IMR-90 (cell line): ENCODE measurements at regions not wholly inside any gene's neighbourhood (a gene's known extent, or its start where the extent isn't known, plus 50 kb on each side); places are given as distances from the start of the nearest gene placed in this dataset.
A peak's percentile ranks its signal among the peaks of the same experiment; 100 is the strongest.

Source experiments
- ATAC-seq: fragments of 200-7000 bp; cut with Tn5 transposase; 2 replicates; pipeline ENCODE4 v1.9.1; 2020; ENCODE audit warnings: low read depth, mild to moderate bottlenecking, moderate library complexity
- BruUV-seq: library from RNA; stranded (reverse); fragments of 400-500 nt; replicated peaks from 2 replicates; lab custom pipeline; 2021; lab: Mats Ljungman, UMichigan
- CTCF ChIA-PET: fragments of 300-600 bp; formaldehyde crosslinking; extraction: SDS; loops from one replicate; lab custom pipeline; 2021; ENCODE audit warnings: antibody characterized with exemption; lab: Yijun Ruan, JAX
- POLR2A ChIA-PET: fragments of 300-600 bp; sonication (Branson Sonifier 250); formaldehyde crosslinking; loops from one replicate; lab custom pipeline; 2022; ENCODE audit warnings: antibody characterized with exemption; ENCODE audit not compliant: unreplicated experiment; lab: Charles Lee
- DNase-seq: peaks from one replicate; pipeline ENCODE4 v3.0.0; 2013
- H2AFZ ChIP-seq: replicated peaks from 2 replicates; pipeline ENCODE3; 2013; ENCODE audit warnings: low read length, mild to moderate bottlenecking; ENCODE audit not compliant: poor library complexity
- H2AK5ac ChIP-seq: 2 replicates; pipeline ENCODE4 v1.6.1; 2013; ENCODE audit warnings: low read depth, low read length, inconsistent platforms
- H2AK9ac ChIP-seq: replicated peaks from 2 replicates; pipeline ENCODE3; 2013; ENCODE audit warnings: mild to moderate bottlenecking, low read depth, low read length, moderate library complexity; ENCODE audit not compliant: poor library complexity
- H2BK120ac ChIP-seq: 2 replicates; pipeline ENCODE4 v1.6.1; 2013; ENCODE audit warnings: low read depth, low read length, inconsistent platforms
- H2BK15ac ChIP-seq: 3 replicates; pipeline ENCODE4 v1.6.1; 2013; ENCODE audit warnings: low read depth, low read length, inconsistent platforms
- H2BK20ac ChIP-seq: 2 replicates; pipeline ENCODE4 v1.6.1; 2013; ENCODE audit warnings: low read depth, mild to moderate bottlenecking, inconsistent platforms, low read length, moderate library complexity
- H2BK5ac ChIP-seq: 2 replicates; pipeline ENCODE4 v1.6.1; 2013; ENCODE audit warnings: mild to moderate bottlenecking, low read depth, low read length, inconsistent platforms; ENCODE audit not compliant: poor library complexity, severe bottlenecking
- H3K14ac ChIP-seq: replicated peaks from 2 replicates; pipeline ENCODE4 v1.6.1; 2013; ENCODE audit warnings: low read depth, low read length, inconsistent platforms
- H3K18ac ChIP-seq: 2 replicates; pipeline ENCODE4 v1.6.1; 2013; ENCODE audit warnings: low read depth, low read length, control low read depth
- H3K23ac ChIP-seq: 2 replicates; pipeline ENCODE4 v1.6.1; 2013; ENCODE audit warnings: low read depth, low read length, inconsistent platforms
- H3K27ac ChIP-seq: 2 replicates; pipeline ENCODE4 v1.5.1; 2013; ENCODE audit warnings: mild to moderate bottlenecking, control low read depth, low read length; ENCODE audit not compliant: insufficient read depth
- H3K27me3 ChIP-seq: 2 replicates; pipeline ENCODE4 v1.6.1; 2013; ENCODE audit warnings: low read length; ENCODE audit not compliant: control insufficient read depth, insufficient read depth
- H3K36me3 ChIP-seq: 2 replicates; pipeline ENCODE4 v1.6.1; 2013; ENCODE audit warnings: low read length, mixed read lengths; ENCODE audit not compliant: control insufficient read depth, insufficient read depth
- H3K4ac ChIP-seq: 2 replicates; pipeline ENCODE4 v1.6.1; 2013; ENCODE audit warnings: low read depth, low read length, inconsistent platforms
- H3K4me1 ChIP-seq: 2 replicates; pipeline ENCODE4 v1.6.1; 2013; ENCODE audit warnings: low read length, mixed read lengths; ENCODE audit not compliant: control insufficient read depth, insufficient read depth
- H3K4me2 ChIP-seq: 2 replicates; pipeline ENCODE4 v1.6.1; 2013; ENCODE audit warnings: low read depth, mild to moderate bottlenecking, control low read depth, low read length, moderate library complexity
- H3K4me3 ChIP-seq: 2 replicates; pipeline ENCODE4 v1.5.1; 2013; ENCODE audit warnings: low read depth, mild to moderate bottlenecking, control low read depth, low read length, moderate library complexity; ENCODE audit not compliant: insufficient read depth
- H3K56ac ChIP-seq: 2 replicates; pipeline ENCODE4 v1.6.1; 2013; ENCODE audit warnings: low read length, inconsistent platforms; ENCODE audit not compliant: insufficient read depth; ENCODE audit errors: extremely low read depth
- H3K79me1 ChIP-seq, 2 experiments: 2 replicates each; pipeline ENCODE4 v1.6.1; 2013; ENCODE audit warnings: low read length in 2 of 2, inconsistent platforms in 1 of 2, low read depth in 1 of 2
- H3K9ac ChIP-seq: 2 replicates; pipeline ENCODE4 v1.6.1; 2013; ENCODE audit warnings: low read depth, low read length, control low read depth
- H3K9me1 ChIP-seq: 2 replicates; pipeline ENCODE4 v1.6.1; 2013; ENCODE audit warnings: low read length, inconsistent platforms; ENCODE audit not compliant: insufficient read depth
- H3K9me3 ChIP-seq: 2 replicates; pipeline ENCODE4 v1.6.1; 2013; ENCODE audit warnings: low read length; ENCODE audit not compliant: control insufficient read depth, insufficient read depth
- H4K20me1 ChIP-seq: 2 replicates; pipeline ENCODE4 v1.6.1; 2013; ENCODE audit warnings: low read length, inconsistent platforms; ENCODE audit not compliant: insufficient read depth
- H4K5ac ChIP-seq: 2 replicates; pipeline ENCODE4 v1.6.1; 2013; ENCODE audit warnings: mild to moderate bottlenecking, low read depth, low read length, control low read depth
- H4K8ac ChIP-seq, 2 experiments: 2 replicates each; pipeline ENCODE4 v1.6.1; 2013; ENCODE audit warnings: low read depth in 2 of 2, low read length in 2 of 2, control low read depth in 1 of 2, inconsistent platforms in 1 of 2
- H4K91ac ChIP-seq: 2 replicates; pipeline ENCODE4 v1.6.1; 2013; ENCODE audit warnings: low read depth, low read length, inconsistent platforms; ENCODE audit not compliant: insufficient read depth
- BHLHE40 ChIP-seq: fragments of 150-350 bp; IDR thresholded peaks from 2 replicates; pipeline ENCODE4 v1.6.1; 2016; ENCODE audit warnings: mild to moderate bottlenecking, low read depth, low read length
- CEBPB ChIP-seq: IDR thresholded peaks from 2 replicates; pipeline ENCODE4 v1.6.1; 2012; ENCODE audit warnings: low read depth, low read length, improper control_type of control experiment
- CHD1 ChIP-seq: IDR thresholded peaks from 2 replicates; pipeline ENCODE4 v1.6.1; 2012; ENCODE audit warnings: low read depth, low read length, improper control_type of control experiment
- FOS ChIP-seq: fragments of 150-350 bp; IDR thresholded peaks from 2 replicates; pipeline ENCODE4 v1.6.1; 2016; ENCODE audit warnings: low read depth, low read length
- MAFK ChIP-seq: IDR thresholded peaks from 2 replicates; pipeline ENCODE4 v1.6.1; 2012; ENCODE audit warnings: low read depth, low read length, improper control_type of control experiment
- MAZ ChIP-seq: IDR thresholded peaks from 2 replicates; pipeline ENCODE4 v1.6.1; 2012; ENCODE audit warnings: low read depth, mild to moderate bottlenecking, low read length, improper control_type of control experiment, moderate library complexity, borderline replicate concordance
- MXI1 ChIP-seq: IDR thresholded peaks from 2 replicates; pipeline ENCODE4 v1.6.1; 2012; ENCODE audit warnings: low read depth, mild to moderate bottlenecking, low read length, moderate library complexity, borderline replicate concordance
- NFE2L2 ChIP-seq: fragments of 150-350 bp; IDR thresholded peaks from 2 replicates; pipeline ENCODE4 v1.6.1; 2016; ENCODE audit warnings: low read depth, mild to moderate bottlenecking, low read length
- POLR2A ChIP-seq: IDR thresholded peaks from 2 replicates; pipeline ENCODE4 v1.6.1; 2012; ENCODE audit warnings: mild to moderate bottlenecking, low read depth, low read length
- RAD21 ChIP-seq: IDR thresholded peaks from 2 replicates; pipeline ENCODE4 v1.6.1; 2012; ENCODE audit warnings: low read length, improper control_type of control experiment
- RCOR1 ChIP-seq: IDR thresholded peaks from 2 replicates; pipeline ENCODE4 v1.6.1; 2012; ENCODE audit warnings: mild to moderate bottlenecking, low read length, improper control_type of control experiment; ENCODE audit not compliant: insufficient replicate concordance
- RFX5 ChIP-seq: IDR thresholded peaks from 2 replicates; pipeline ENCODE4 v1.8.0; 2012; ENCODE audit warnings: low read depth, mild to moderate bottlenecking, low read length, moderate library complexity
- SMC3 ChIP-seq: fragments of 150-350 bp; IDR thresholded peaks from 2 replicates; pipeline ENCODE4 v1.6.1; 2016; ENCODE audit warnings: low read depth, mild to moderate bottlenecking, antibody characterized with exemption, low read length, moderate library complexity
- WGBS, 2 experiments: methylation state at CpG; one replicate each; pipeline versions ENCODE4 v1.1.5 to v1.1.7; 2013; ENCODE audit warnings: missing lambda C conversion rate in 2 of 2; ENCODE audit not compliant: insufficient read length in 1 of 2; ENCODE audit errors: extremely low coverage in 2 of 2; 5-methylcytosine and 5-hydroxymethylcytosine counted together
- dilution Hi-C: fragments of 300-500 bp; cut with HindIII; formaldehyde crosslinking; loops from one replicate; pipeline ENCODE4 v1.14.3; 2018; ENCODE audit warnings: low sequenced_read_pairs; ENCODE audit not compliant: unreplicated experiment
- in situ Hi-C: fragments of 300-500 bp; cut with MboI; formaldehyde crosslinking; loops from 3 replicates; pipeline ENCODE4 v1.14.3; 2019; ENCODE audit warnings: low sequenced_read_pairs, inconsistent platforms, mixed read lengths
- intact Hi-C: fragments of 100-400 bp; cut with micrococcal nuclease; formaldehyde crosslinking; loops from 2 replicates; pipeline ENCODE4 v1.10.0; 2022
- TF ChIP-seq, protein P1 (sequence below): fragments of 150-350 bp; IDR thresholded peaks from 2 replicates; pipeline ENCODE4 v1.6.1; 2016; ENCODE audit warnings: low read depth, mild to moderate bottlenecking, low read length, moderate library complexity, borderline replicate concordance
- TF ChIP-seq, protein P2 (sequence below): conservative IDR thresholded peaks from 2 replicates; pipeline ENCODE4 v1.5.1; 2012; ENCODE audit warnings: mild to moderate bottlenecking, low read depth, low read length, improper control_type of control experiment
- TF ChIP-seq, protein P3 (sequence below): fragments of 150-350 bp; IDR thresholded peaks from 2 replicates; pipeline ENCODE4 v1.6.1; 2017; ENCODE audit warnings: mild to moderate bottlenecking, antibody characterized with exemption, low read length, low read depth

DNA sequence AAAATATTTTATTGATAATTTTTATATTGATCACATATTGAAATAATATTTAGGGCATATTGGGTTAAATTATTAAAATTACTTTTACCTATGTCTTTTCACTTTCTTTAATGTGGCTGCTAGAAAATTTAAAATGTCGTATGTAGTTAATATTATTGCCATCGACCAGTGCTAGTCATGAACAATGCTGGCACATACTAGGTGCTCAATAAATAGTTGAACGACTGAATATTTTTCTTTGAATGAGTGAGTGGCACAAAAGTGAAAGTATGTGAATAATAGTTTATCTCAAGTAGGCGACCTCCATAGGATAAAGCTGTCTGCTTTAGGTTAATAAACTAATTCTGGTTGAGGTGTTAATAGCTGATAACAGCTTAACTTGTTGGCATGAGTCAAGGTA lies 150.8 kb upstream of the FGGY start:
- no peak overlapping the region; the same call in 1 of the 2 replicates for H2BK120ac ChIP-seq
- H3K36me3 ChIP-seq: no peaks in the 10 kb centered on the region
- no peak overlapping the region; the same call in 1 of the 2 replicates for H3K23ac ChIP-seq
- H3K4ac ChIP-seq: no peak overlapping the region; the same call in 1 of the 2 replicates
- intact Hi-C loops: loop anchor here (10.0 kb wide), 1 partner anchor 131 kb away; no protein-coding TSS in a partner anchor
- H3K9me3 ChIP-seq: no peaks in the 10 kb centered on the region
- H2BK5ac ChIP-seq: no peak overlapping the region
- no peak overlapping the region for H3K27ac ChIP-seq
- ChIA-PET POLR2A (no interaction called here), CTCF (interaction anchor here (0.7 to 1.4 kb wide), 2 partner anchors 103 to 331 kb away, joined by 3 read pairs; no protein-coding TSS in a partner anchor)
- in situ Hi-C loops: loop anchor here (10.0 kb wide), 1 partner anchor 331 kb away; no protein-coding TSS in a partner anchor
- peaks cover 11% of the 10 kb centered on the region for H3K9me1 ChIP-seq
- ATAC-seq (no peak), DNase-seq (no peak)
- H3K56ac ChIP-seq: no peak overlapping the region
- H3K27me3 ChIP-seq: no peaks in the 10 kb centered on the region
- TF ChIP-seq RCOR1: no peak
- no peak for TF ChIP-seq RAD21
- TF ChIP-seq MAFK: no peak
- TF ChIP-seq, protein P1, sequence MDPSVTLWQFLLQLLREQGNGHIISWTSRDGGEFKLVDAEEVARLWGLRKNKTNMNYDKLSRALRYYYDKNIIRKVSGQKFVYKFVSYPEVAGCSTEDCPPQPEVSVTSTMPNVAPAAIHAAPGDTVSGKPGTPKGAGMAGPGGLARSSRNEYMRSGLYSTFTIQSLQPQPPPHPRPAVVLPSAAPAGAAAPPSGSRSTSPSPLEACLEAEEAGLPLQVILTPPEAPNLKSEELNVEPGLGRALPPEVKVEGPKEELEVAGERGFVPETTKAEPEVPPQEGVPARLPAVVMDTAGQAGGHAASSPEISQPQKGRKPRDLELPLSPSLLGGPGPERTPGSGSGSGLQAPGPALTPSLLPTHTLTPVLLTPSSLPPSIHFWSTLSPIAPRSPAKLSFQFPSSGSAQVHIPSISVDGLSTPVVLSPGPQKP: no peak
- TF ChIP-seq RFX5: no peak
- TF ChIP-seq, protein P2, sequence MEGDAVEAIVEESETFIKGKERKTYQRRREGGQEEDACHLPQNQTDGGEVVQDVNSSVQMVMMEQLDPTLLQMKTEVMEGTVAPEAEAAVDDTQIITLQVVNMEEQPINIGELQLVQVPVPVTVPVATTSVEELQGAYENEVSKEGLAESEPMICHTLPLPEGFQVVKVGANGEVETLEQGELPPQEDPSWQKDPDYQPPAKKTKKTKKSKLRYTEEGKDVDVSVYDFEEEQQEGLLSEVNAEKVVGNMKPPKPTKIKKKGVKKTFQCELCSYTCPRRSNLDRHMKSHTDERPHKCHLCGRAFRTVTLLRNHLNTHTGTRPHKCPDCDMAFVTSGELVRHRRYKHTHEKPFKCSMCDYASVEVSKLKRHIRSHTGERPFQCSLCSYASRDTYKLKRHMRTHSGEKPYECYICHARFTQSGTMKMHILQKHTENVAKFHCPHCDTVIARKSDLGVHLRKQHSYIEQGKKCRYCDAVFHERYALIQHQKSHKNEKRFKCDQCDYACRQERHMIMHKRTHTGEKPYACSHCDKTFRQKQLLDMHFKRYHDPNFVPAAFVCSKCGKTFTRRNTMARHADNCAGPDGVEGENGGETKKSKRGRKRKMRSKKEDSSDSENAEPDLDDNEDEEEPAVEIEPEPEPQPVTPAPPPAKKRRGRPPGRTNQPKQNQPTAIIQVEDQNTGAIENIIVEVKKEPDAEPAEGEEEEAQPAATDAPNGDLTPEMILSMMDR: no peak
- TF ChIP-seq NFE2L2: no peak
- no peak for TF ChIP-seq CHD1
- TF ChIP-seq, protein P3, sequence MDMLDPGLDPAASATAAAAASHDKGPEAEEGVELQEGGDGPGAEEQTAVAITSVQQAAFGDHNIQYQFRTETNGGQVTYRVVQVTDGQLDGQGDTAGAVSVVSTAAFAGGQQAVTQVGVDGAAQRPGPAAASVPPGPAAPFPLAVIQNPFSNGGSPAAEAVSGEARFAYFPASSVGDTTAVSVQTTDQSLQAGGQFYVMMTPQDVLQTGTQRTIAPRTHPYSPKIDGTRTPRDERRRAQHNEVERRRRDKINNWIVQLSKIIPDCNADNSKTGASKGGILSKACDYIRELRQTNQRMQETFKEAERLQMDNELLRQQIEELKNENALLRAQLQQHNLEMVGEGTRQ: no peak
- TF ChIP-seq POLR2A: no peak
- TF ChIP-seq CEBPB: no peak
- TF ChIP-seq MXI1: no peak
- no peak for TF ChIP-seq MAZ
- no peak for TF ChIP-seq FOS
- TF ChIP-seq BHLHE40: no peak
- no peak for TF ChIP-seq SMC3
- H3K4me3 ChIP-seq: no peak overlapping the region
- H3K4me2 ChIP-seq: peak overlapping the region; percentile 20; the same call in 1 of the 2 replicates
- H4K20me1 ChIP-seq: no peaks in the 10 kb centered on the region
- no peak overlapping the region for H2AK5ac ChIP-seq
- no peaks in the 10 kb centered on the region; a peak in 1 of 4 replicates for H3K79me1 ChIP-seq
- H3K18ac ChIP-seq: no peak overlapping the region
- no TSS peak for BruUV-seq
- peak overlapping the region in 1 of 2 experiments; percentile 96; a peak in 2 of 4 replicates for H4K8ac ChIP-seq
- no peak overlapping the region; the same call in 1 of the 2 replicates for H2BK20ac ChIP-seq
- no peak overlapping the region for H3K14ac ChIP-seq
- no peak overlapping the region for H2AK9ac ChIP-seq
- H3K4me1 ChIP-seq: peaks cover 16% of the 10 kb centered on the region
- dilution Hi-C loops: no loop called here
- no peak overlapping the region for H3K9ac ChIP-seq
- no peak overlapping the region for H4K5ac ChIP-seq
- no peak overlapping the region for H2AFZ ChIP-seq
- WGBS, 2 experiments: no CpG with 5 or more reads among the region's 4 CpGs
- H4K91ac ChIP-seq: peak overlapping the region; percentile 14; the same call in 1 of the 2 replicates
- no peak overlapping the region; the same call in 1 of the 3 replicates for H2BK15ac ChIP-seq
